PC-3 (cell line): ENCODE measurements at regions not wholly inside any gene's neighbourhood (a gene's known extent, or its start where the extent isn't known, plus 50 kb on each side); places are given as distances from the start of the nearest gene placed in this dataset.

ENCODE experiments used
- ATAC-seq: fragments of 200-7000 bp; cut with Tn5 transposase; 2 replicates; pipeline ENCODE4 v1.9.1; 2020; ENCODE audit warnings: mild to moderate bottlenecking, moderate library complexity
- BruUV-seq: library from RNA; stranded (reverse); fragments of 400-500 nt; replicated peaks from 2 replicates; lab custom pipeline; 2021; lab: Mats Ljungman, UMichigan
- CTCF ChIA-PET: fragments of 300-600 bp; sonication (Branson Sonifier 250); formaldehyde crosslinking; loops from one replicate; lab custom pipeline; 2022; ENCODE audit warnings: antibody characterized with exemption; lab: Charles Lee
- POLR2A ChIA-PET: fragments of 300-600 bp; sonication (Branson Sonifier 250); formaldehyde crosslinking; loops from one replicate; lab custom pipeline; 2022; ENCODE audit warnings: antibody characterized with exemption; ENCODE audit not compliant: unreplicated experiment; lab: Charles Lee
- DNase-seq: peaks from one replicate; pipeline ENCODE4 v3.0.0-alpha.2; 2015
- H2AFZ ChIP-seq: fragments of 300-600 bp; sonication (generic); 2 replicates; pipeline ENCODE4 v1.6.0; 2016; ENCODE audit warnings: antibody characterized with exemption, low read length
- H3F3A ChIP-seq: fragments of 300-600 bp; sonication (generic); one replicate; pipeline ENCODE4 v1.6.0; 2017; ENCODE audit warnings: antibody characterized with exemption, low read length, control low read depth, mild to moderate bottlenecking; ENCODE audit not compliant: unreplicated experiment
- H3K27ac ChIP-seq: fragments of 300-600 bp; sonication (generic); 2 replicates; pipeline ENCODE4 v1.5.1; 2016; ENCODE audit warnings: mild to moderate bottlenecking, low read length
- H3K27me3 ChIP-seq: fragments of 300-600 bp; sonication (generic); 2 replicates; pipeline ENCODE4 v1.6.1; 2016; ENCODE audit warnings: low read length, mixed read lengths
- H3K36me3 ChIP-seq: fragments of 300-600 bp; sonication (generic); 2 replicates; pipeline ENCODE4 v1.6.1; 2016; ENCODE audit warnings: low read depth, mixed run types, low read length, mixed read lengths
- H3K4me1 ChIP-seq: fragments of 300-600 bp; sonication (generic); 2 replicates; pipeline ENCODE4 v1.5.1; 2016; ENCODE audit warnings: low read length; ENCODE audit not compliant: insufficient read depth
- H3K4me2 ChIP-seq: fragments of 300-600 bp; sonication (generic); 2 replicates; pipeline ENCODE4 v1.6.0; 2016; ENCODE audit warnings: low read length
- H3K4me3 ChIP-seq: fragments of 300-600 bp; sonication (generic); 2 replicates; pipeline ENCODE4 v1.5.1; 2016; ENCODE audit warnings: mild to moderate bottlenecking, low read length, mixed read lengths
- H3K79me2 ChIP-seq: fragments of 300-600 bp; sonication (generic); 2 replicates; pipeline ENCODE4 v1.6.1; 2017; ENCODE audit warnings: low read length, mixed read lengths
- H3K9ac ChIP-seq: fragments of 300-600 bp; sonication (generic); 2 replicates; pipeline ENCODE4 v1.6.0; 2016; ENCODE audit warnings: mild to moderate bottlenecking, low read length
- H3K9me2 ChIP-seq: fragments of 300-600 bp; sonication (generic); replicated peaks from 2 replicates; pipeline ENCODE4 v1.6.1; 2016; ENCODE audit warnings: mixed run types, low read length, mixed read lengths
- H3K9me3 ChIP-seq: fragments of 300-600 bp; sonication (generic); 2 replicates; pipeline ENCODE4 v1.6.1; 2016; ENCODE audit warnings: low read length, mixed read lengths
- H4K20me1 ChIP-seq: fragments of 300-600 bp; sonication (generic); 2 replicates; pipeline ENCODE4 v1.6.1; 2016; ENCODE audit warnings: low read length, mixed read lengths
- EZH2 ChIP-seq: fragments of 300-600 bp; sonication (generic); IDR thresholded peaks from one replicate; pipeline ENCODE4 v1.6.1; 2017; ENCODE audit warnings: antibody characterized with exemption, mild to moderate bottlenecking, low read length; ENCODE audit not compliant: unreplicated experiment
- EZH2phosphoT487 ChIP-seq: fragments of 300-600 bp; sonication (generic); IDR thresholded peaks from 2 replicates; pipeline ENCODE4 v1.6.1; 2018; ENCODE audit warnings: mild to moderate bottlenecking, antibody characterized with exemption, low read length, borderline replicate concordance
- intact Hi-C: fragments of 100-400 bp; cut with micrococcal nuclease; formaldehyde crosslinking; loops from 2 replicates; pipeline ENCODE4 v1.9.0; 2023
- TF ChIP-seq, protein P1 (sequence below): fragments of 300-600 bp; sonication (generic); conservative IDR thresholded peaks from 2 replicates; pipeline ENCODE4 v1.5.1; 2017; ENCODE audit warnings: antibody characterized with exemption, low read depth, mild to moderate bottlenecking, low read length

DNA sequence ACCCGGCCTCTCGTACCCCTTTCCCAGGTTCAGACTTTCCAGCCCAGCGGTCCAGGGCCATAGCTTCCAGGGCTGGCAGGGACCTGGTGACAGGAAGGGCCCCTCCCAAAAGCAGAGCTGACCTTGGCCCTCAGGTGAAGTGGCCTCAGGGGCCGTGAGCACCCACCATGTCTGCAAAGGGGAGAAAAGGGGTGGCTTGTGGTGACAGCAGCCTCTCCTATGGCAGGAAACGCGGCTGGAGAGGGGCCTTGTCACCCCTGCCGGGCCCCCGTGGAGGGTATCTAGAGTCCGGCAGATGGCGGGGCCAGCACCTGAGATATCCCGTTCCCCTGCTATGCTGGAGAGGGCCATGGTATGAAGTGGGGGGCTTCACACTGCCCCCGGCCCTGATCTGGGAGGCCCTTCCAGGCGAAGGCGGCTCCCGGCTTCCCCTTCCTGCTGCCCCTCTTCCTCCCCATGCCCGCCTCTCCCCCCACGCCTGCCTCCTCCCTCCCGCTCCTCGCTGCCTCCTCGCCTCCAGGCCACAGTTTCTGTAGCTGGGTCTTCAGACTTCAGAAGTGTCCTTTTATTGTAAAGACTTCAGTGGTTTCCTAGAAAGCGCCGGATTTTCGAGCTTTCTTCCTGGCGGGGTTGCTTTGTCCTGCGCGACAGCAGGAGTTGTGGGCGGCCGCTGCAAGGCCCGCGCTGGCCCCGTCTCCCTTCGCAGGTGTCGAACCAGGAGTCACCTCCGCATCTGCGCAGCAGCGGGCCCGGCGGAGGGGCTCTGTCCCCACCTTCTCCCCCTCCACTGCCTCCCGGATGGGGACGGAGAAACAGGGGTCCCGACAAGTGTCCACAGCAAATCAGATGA, 240.5 kb upstream of the MYT1L start:
- intact Hi-C loops: no loop called here
- POLR2A ChIA-PET: no interaction called here
- CTCF ChIA-PET: no interaction called here

GRCh38 chr2:2570871-2571270, 239.8 kb upstream of the MYT1L start:
- no peak for TF ChIP-seq EZH2
- ChIA-PET CTCF (no interaction called here), POLR2A (no interaction called here)
- no peak for ATAC-seq
- no peaks in the 10 kb centered on the region for H3K9me2 ChIP-seq
- H3K4me1 ChIP-seq: no peaks in the 10 kb centered on the region
- H2AFZ ChIP-seq: no peak overlapping the region
- peaks cover 25% of the 10 kb centered on the region for H3K27me3 ChIP-seq
- DNase-seq: no peak
- peaks cover 8% of the 10 kb centered on the region; the same call in 1 of the 2 replicates for H3K9me3 ChIP-seq
- no peaks in the 10 kb centered on the region for H4K20me1 ChIP-seq
- H3K36me3 ChIP-seq: no peaks in the 10 kb centered on the region
- H3F3A ChIP-seq: no peaks in the 10 kb centered on the region
- H3K27ac ChIP-seq: no peak overlapping the region
- H3K9ac ChIP-seq: no peak overlapping the region
- H3K4me2 ChIP-seq: no peak overlapping the region
- BruUV-seq: no TSS peak
- H3K4me3 ChIP-seq: no peak overlapping the region
- intact Hi-C loops: no loop called here
- H3K79me2 ChIP-seq: no peaks in the 10 kb centered on the region

More for the DNA sequence above, 240.5 kb upstream of the MYT1L start:
- Histone ChIP-seq H4K20me1 (no peaks in the 10 kb centered on the region), H3K9ac (no peak overlapping the region), H3F3A (no peaks in the 10 kb centered on the region), H3K9me3 (peaks cover 8% of the 10 kb centered on the region; the same call in 1 of the 2 replicates), H3K4me2 (no peak overlapping the region), H3K27ac (no peak overlapping the region), H3K4me1 (no peaks in the 10 kb centered on the region), H3K36me3 (no peaks in the 10 kb centered on the region), H3K4me3 (no peak overlapping the region), H2AFZ (no peak overlapping the region), H3K9me2 (no peaks in the 10 kb centered on the region), H3K27me3 (peaks cover 25% of the 10 kb centered on the region), H3K79me2 (no peaks in the 10 kb centered on the region)
- ATAC-seq (no peak), DNase-seq (no peak)
- TF ChIP-seq EZH2phosphoT487 (no peak), EZH2 (no peak)
- TF ChIP-seq, protein P1, sequence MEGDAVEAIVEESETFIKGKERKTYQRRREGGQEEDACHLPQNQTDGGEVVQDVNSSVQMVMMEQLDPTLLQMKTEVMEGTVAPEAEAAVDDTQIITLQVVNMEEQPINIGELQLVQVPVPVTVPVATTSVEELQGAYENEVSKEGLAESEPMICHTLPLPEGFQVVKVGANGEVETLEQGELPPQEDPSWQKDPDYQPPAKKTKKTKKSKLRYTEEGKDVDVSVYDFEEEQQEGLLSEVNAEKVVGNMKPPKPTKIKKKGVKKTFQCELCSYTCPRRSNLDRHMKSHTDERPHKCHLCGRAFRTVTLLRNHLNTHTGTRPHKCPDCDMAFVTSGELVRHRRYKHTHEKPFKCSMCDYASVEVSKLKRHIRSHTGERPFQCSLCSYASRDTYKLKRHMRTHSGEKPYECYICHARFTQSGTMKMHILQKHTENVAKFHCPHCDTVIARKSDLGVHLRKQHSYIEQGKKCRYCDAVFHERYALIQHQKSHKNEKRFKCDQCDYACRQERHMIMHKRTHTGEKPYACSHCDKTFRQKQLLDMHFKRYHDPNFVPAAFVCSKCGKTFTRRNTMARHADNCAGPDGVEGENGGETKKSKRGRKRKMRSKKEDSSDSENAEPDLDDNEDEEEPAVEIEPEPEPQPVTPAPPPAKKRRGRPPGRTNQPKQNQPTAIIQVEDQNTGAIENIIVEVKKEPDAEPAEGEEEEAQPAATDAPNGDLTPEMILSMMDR: no peak
- BruUV-seq: no TSS peak

DNA sequence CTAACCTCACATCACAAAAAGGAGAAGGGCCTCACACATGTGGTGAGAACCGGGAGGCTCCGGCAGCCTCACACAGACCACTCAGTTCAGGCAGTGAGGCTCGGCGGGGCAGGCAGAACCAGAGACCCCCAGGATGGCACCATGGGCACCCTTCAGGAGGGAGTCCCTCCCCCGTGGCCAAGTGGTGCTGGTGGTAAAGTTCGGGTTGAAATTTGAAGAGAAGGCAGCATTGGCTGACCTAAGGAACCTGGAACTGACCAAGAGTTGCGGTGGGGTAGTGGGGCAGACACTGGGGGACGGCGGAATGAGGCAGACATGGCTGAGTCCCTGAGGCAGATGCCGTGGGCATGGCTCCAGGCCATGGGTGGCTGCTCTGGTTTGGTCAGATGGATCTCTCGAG, 239.3 kb upstream of the MYT1L start:
- intact Hi-C loops: no loop called here
- H3K4me1 ChIP-seq: no peaks in the 10 kb centered on the region
- no peak overlapping the region for H3K27ac ChIP-seq
- H3K36me3 ChIP-seq: no peaks in the 10 kb centered on the region
- ChIA-PET POLR2A (no interaction called here), CTCF (no interaction called here)
- no peak overlapping the region for H3K4me2 ChIP-seq
- H3K9me2 ChIP-seq: no peaks in the 10 kb centered on the region
- no TSS peak for BruUV-seq
- peaks cover 29% of the 10 kb centered on the region for H3K27me3 ChIP-seq
- no peak overlapping the region for H3K9ac ChIP-seq
- ATAC-seq (no peak), DNase-seq (no peak)
- H4K20me1 ChIP-seq: no peaks in the 10 kb centered on the region
- H3F3A ChIP-seq: no peaks in the 10 kb centered on the region
- no peaks in the 10 kb centered on the region for H3K79me2 ChIP-seq
- no peak overlapping the region for H2AFZ ChIP-seq
- TF ChIP-seq EZH2phosphoT487: no peak
- TF ChIP-seq EZH2: no peak
- TF ChIP-seq, protein P1: no peak
- peaks cover 8% of the 10 kb centered on the region; the same call in 1 of the 2 replicates for H3K9me3 ChIP-seq
- H3K4me3 ChIP-seq: no peak overlapping the region
